ENCODE measurements at regions not wholly inside any gene's neighbourhood (a gene's known extent, or its start where the extent isn't known, plus 50 kb on each side); places are given as distances from the start of the nearest gene placed in this dataset.

DNA sequence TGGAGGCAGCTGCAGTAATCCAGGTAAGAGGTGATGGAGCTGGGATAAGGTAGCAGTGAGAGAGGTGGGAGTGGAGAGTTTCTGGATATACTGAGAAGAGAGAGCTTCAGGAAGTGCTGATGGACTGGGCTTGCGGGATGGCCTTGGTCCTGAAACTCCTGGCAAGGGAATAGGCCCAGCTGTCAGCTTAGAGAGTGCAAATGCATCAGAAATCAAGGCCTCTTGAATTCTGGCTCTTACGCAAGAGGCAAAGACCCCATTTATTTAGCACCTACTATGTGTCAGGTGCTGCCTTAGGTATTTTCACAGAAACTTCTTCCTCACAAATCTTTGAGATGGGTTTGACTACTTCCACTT, 227.2 kb upstream of the MAP3K1 start:
- 100% methylated on average over 1 of the region's 2 CpGs for WGBS (ENCODE audit: insufficient coverage)
- Histone ChIP-seq H3K27me3 (ENCODE audit: control insufficient read depth, insufficient read depth, low read length) (no peaks in the 10 kb centered on the region), H3K27ac (ENCODE audit: low read depth, low read length) (no peak overlapping the region), H3K9me3 (ENCODE audit: control insufficient read depth, insufficient read depth, low read length) (peaks cover 3% of the 10 kb centered on the region), H3K4me1 (ENCODE audit: control insufficient read depth, insufficient read depth, low read length) (peaks cover 22% of the 10 kb centered on the region), H3K4me3 (ENCODE audit: low read depth, low read length) (no peak overlapping the region), H3K36me3 (ENCODE audit: control insufficient read depth, insufficient read depth, low read length) (no peaks in the 10 kb centered on the region)
- no peak for DNase-seq (ENCODE audit: low read depth in 4 of 6, low spot score in 6 of 6)

DNA sequence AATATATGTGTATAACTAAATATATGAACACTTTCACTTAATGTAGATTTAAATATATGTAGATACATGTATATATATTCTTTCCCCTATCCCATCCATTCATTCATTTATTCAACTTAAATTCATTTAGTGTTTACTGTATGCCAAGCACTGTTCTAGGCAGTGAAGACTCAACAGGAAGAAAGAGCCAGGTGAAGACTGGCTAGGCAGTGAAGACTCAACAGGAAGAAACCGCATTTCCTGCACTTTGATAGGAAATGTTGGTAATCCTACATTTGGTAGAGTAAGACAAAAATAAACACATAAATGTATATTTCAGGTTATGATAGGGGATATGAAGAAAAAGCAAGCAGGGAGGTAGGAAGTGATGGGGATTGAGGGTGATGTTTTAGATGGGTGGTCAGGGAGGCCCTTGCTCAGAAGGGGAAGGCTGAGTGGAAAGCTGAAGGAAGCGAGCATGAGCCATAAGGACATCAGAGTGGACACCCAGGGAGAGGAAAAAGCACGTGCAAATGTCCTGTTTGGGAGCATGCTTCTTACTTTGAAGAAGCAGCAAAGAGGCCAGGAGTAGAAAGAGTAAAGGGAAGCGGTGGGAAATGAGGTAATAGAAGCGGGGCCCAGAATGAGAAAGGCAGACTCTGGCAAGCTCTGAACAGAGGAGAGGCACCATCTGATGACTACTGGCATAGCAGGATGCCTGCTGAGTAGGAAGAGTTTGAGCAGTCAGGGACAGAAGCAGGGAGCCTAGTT, 227.8 kb upstream of the MAP3K1 start:
- H3K27me3 ChIP-seq (ENCODE audit: control insufficient read depth, insufficient read depth, low read length) = no peaks in the 10 kb centered on the region
- H3K27ac ChIP-seq (ENCODE audit: low read depth, low read length) = no peak overlapping the region
- H3K9me3 ChIP-seq (ENCODE audit: control insufficient read depth, insufficient read depth, low read length) = peaks cover 3% of the 10 kb centered on the region
- no peaks in the 10 kb centered on the region for H3K36me3 ChIP-seq (ENCODE audit: control insufficient read depth, insufficient read depth, low read length)
- 93% methylated on average over 4 of the region's 5 CpGs for WGBS (ENCODE audit: insufficient coverage)
- peaks cover 22% of the 10 kb centered on the region for H3K4me1 ChIP-seq (ENCODE audit: control insufficient read depth, insufficient read depth, low read length)
- H3K4me3 ChIP-seq (ENCODE audit: low read depth, low read length) = no peak overlapping the region
- no peak for DNase-seq (ENCODE audit: low read depth in 4 of 6, low spot score in 6 of 6)

DNA sequence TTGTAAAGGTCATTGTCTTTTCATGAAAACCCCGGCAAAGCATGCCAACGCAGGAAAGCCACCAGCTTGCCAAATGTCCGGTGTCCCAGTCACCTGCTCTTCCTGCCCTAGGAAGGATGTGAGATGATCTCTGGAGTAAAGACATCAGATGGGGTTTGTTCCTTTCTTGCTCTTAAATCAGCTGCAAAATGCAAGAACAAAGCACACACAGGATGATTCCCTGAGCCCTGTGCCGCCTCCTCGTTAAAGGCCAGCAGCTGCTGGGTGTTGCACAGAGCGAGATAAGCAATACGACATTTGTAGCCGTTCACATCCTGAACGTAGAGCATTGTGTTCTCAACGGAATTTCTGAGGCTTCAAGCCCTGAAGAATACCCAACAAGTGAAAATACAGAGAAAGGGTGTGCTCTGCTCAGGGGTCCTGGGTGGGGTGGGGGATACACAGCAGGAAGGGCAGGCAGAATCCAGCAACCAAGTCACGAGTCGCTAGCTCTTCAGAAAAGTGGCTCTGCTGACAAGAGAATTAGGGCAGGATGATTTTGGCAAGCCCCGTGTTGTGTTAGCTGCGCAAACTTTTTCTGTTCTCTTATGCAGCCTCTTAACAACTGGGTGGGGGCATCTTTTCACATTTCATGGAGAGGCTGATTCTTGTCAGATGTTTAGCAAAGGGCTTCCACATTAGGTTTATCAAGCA, 229.2 kb upstream of the MAP3K1 start:
- H3K9me3 ChIP-seq (ENCODE audit: control insufficient read depth, insufficient read depth, low read length) = peaks cover 3% of the 10 kb centered on the region
- peak in 5 of 6 donors; percentile 17 to 87 (median 47) for DNase-seq (ENCODE audit: low read depth in 4 of 6, low spot score in 6 of 6)
- no peaks in the 10 kb centered on the region for H3K27me3 ChIP-seq (ENCODE audit: control insufficient read depth, insufficient read depth, low read length)
- H3K27ac ChIP-seq (ENCODE audit: low read depth, low read length) = peak overlapping the region; percentile 50
- H3K4me3 ChIP-seq (ENCODE audit: low read depth, low read length) = peak overlapping the region; percentile 0
- WGBS (ENCODE audit: insufficient coverage) = 3% methylated on average over 12 of the region's 14 CpGs
- H3K36me3 ChIP-seq (ENCODE audit: control insufficient read depth, insufficient read depth, low read length) = no peaks in the 10 kb centered on the region
- H3K4me1 ChIP-seq (ENCODE audit: control insufficient read depth, insufficient read depth, low read length) = peaks cover 22% of the 10 kb centered on the region

DNA sequence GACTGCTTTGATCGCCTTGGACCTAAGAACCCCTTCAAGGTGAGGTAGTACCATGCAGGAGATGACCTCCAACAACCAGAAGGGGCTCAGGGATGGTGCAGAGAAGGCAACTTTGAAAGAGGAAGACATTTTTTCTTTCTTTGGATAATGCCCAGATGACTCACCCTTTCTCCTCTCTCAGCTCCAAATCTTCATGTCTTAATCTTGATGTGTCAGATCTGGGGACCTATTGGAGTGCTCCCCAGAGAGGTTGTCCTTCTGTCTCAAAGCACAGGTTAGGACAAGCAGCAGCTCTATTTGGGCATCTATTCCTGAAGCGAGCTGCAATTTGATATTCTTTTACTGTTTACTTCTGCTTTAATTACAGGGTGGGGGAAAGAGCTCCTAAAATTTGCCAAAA, 229.9 kb upstream of the MAP3K1 start:
- Histone ChIP-seq H3K9me3 (ENCODE audit: control insufficient read depth, insufficient read depth, low read length) (peaks cover 3% of the 10 kb centered on the region), H3K4me3 (ENCODE audit: low read depth, low read length) (peak overlapping the region; percentile 0), H3K27ac (ENCODE audit: low read depth, low read length) (peak overlapping the region; percentile 50), H3K27me3 (ENCODE audit: control insufficient read depth, insufficient read depth, low read length) (no peaks in the 10 kb centered on the region), H3K4me1 (ENCODE audit: control insufficient read depth, insufficient read depth, low read length) (peaks cover 22% of the 10 kb centered on the region), H3K36me3 (ENCODE audit: control insufficient read depth, insufficient read depth, low read length) (no peaks in the 10 kb centered on the region)
- 80% methylated on average over 1 of the region's 2 CpGs for WGBS (ENCODE audit: insufficient coverage)
- no peak for DNase-seq (ENCODE audit: low read depth in 4 of 6, low spot score in 6 of 6)

DNA sequence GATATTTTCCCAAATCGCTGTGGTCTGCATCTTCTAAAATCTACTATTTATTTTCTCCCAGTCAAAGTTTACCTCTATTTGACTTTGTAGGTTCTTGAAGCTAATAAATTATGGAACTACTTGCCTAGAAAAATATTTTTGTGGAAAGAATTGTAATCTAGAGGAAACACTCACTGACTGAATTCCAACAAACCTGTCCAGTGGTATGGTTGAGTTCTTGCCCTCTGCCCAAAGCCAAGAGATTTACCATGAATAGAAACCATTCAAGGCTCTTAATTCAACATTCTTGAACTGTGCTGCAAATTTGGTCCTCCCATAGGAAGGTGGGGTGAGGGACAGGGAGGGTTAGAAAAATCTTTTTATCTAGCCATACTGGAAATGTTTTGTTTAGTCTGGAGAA, 233.9 kb upstream of the MAP3K1 start:
- no peak for DNase-seq (ENCODE audit: low read depth in 4 of 6, low spot score in 6 of 6)
- no peak overlapping the region for H3K4me3 ChIP-seq (ENCODE audit: low read depth, low read length)
- H3K9me3 ChIP-seq (ENCODE audit: control insufficient read depth, insufficient read depth, low read length) = peaks cover 3% of the 10 kb centered on the region
- H3K27ac ChIP-seq (ENCODE audit: low read depth, low read length) = no peak overlapping the region
- WGBS (ENCODE audit: insufficient coverage) = no CpG with 5 or more reads among the region's 1 CpG
- no peaks in the 10 kb centered on the region for H3K36me3 ChIP-seq (ENCODE audit: control insufficient read depth, insufficient read depth, low read length)
- no peaks in the 10 kb centered on the region for H3K27me3 ChIP-seq (ENCODE audit: control insufficient read depth, insufficient read depth, low read length)
- peaks cover 7% of the 10 kb centered on the region for H3K4me1 ChIP-seq (ENCODE audit: control insufficient read depth, insufficient read depth, low read length)

DNA sequence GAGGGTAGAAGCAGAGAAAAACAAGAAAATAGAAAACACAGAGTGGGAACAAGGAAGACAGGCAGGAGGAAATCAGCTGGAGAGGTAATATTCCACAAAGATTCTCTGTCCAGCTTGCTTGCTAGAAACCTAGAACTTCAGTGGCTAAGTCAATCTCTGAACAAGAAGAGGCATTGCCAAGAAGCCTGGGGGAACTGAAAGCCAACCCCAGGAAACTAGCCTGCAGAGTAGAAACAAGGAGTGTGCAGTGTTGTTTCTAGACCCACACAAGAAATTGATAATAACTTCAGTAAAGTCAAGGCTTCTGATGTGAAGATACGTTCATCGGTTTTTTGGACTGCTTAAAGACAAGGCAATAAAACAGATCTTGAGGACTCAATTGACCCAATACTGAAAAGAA, 234.5 kb upstream of the MAP3K1 start:
- peaks cover 3% of the 10 kb centered on the region for H3K9me3 ChIP-seq (ENCODE audit: control insufficient read depth, insufficient read depth, low read length)
- no peaks in the 10 kb centered on the region for H3K27me3 ChIP-seq (ENCODE audit: control insufficient read depth, insufficient read depth, low read length)
- WGBS (ENCODE audit: insufficient coverage) = 94% methylated on average over 2 of the region's 2 CpGs
- H3K36me3 ChIP-seq (ENCODE audit: control insufficient read depth, insufficient read depth, low read length) = no peaks in the 10 kb centered on the region
- H3K4me1 ChIP-seq (ENCODE audit: control insufficient read depth, insufficient read depth, low read length) = peaks cover 1% of the 10 kb centered on the region
- no peak for DNase-seq (ENCODE audit: low read depth in 4 of 6, low spot score in 6 of 6)
- H3K4me3 ChIP-seq (ENCODE audit: low read depth, low read length) = no peak overlapping the region
- H3K27ac ChIP-seq (ENCODE audit: low read depth, low read length) = no peak overlapping the region

DNA sequence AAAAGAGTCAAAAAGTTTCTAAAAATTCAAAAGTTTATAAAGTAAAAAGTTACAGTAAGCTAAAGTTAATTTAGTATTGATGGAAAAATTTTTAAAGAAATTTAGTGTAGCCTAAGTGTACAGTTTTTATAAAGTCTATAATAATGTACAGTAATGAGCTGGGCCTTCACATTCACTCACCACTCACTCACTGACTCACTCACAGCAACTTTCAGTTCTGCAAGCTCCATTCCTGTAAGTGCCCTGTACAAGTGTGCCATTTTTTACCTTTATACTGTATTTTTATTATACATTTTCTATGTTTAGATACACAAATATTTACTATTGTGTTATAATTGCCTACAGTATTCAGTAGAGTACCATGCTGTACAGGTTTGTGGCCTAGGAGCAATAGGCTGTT, 239.5 kb upstream of the MAP3K1 start:
- no peaks in the 10 kb centered on the region for H3K4me1 ChIP-seq (ENCODE audit: control insufficient read depth, insufficient read depth, low read length)
- no peaks in the 10 kb centered on the region for H3K9me3 ChIP-seq (ENCODE audit: control insufficient read depth, insufficient read depth, low read length)
- no peaks in the 10 kb centered on the region for H3K36me3 ChIP-seq (ENCODE audit: control insufficient read depth, insufficient read depth, low read length)
- no peak for DNase-seq (ENCODE audit: low read depth in 4 of 6, low spot score in 6 of 6)
- H3K27ac ChIP-seq (ENCODE audit: low read depth, low read length) = no peak overlapping the region
- no peak overlapping the region for H3K4me3 ChIP-seq (ENCODE audit: low read depth, low read length)
- no peaks in the 10 kb centered on the region for H3K27me3 ChIP-seq (ENCODE audit: control insufficient read depth, insufficient read depth, low read length)

DNA sequence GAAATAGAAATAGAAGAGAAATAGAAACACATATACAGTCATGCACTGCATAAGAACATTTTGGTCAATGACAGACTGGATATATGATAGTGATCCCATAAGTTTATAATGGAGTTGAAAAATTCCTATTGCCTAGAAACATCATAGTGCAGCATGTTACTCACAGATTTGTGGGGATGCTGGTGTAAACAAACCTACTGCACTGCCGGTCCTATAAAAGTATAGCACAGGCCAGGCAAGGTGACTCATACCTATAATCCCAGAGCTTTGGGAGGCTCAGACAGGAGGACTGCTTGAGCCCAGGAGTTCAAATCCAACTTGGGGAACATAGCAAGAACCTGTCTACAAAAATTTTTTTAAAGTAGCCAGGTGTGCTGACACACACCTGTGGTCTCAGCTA, 240.6 kb upstream of the MAP3K1 start:
- Histone ChIP-seq H3K27ac (ENCODE audit: low read depth, low read length) (no peak overlapping the region), H3K36me3 (ENCODE audit: control insufficient read depth, insufficient read depth, low read length) (no peaks in the 10 kb centered on the region), H3K27me3 (ENCODE audit: control insufficient read depth, insufficient read depth, low read length) (no peaks in the 10 kb centered on the region), H3K4me1 (ENCODE audit: control insufficient read depth, insufficient read depth, low read length) (no peaks in the 10 kb centered on the region), H3K9me3 (ENCODE audit: control insufficient read depth, insufficient read depth, low read length) (no peaks in the 10 kb centered on the region), H3K4me3 (ENCODE audit: low read depth, low read length) (no peak overlapping the region)
- no peak for DNase-seq (ENCODE audit: low read depth in 4 of 6, low spot score in 6 of 6)
- 100% methylated on average over 1 of the region's 1 CpG for WGBS (ENCODE audit: insufficient coverage)

DNA sequence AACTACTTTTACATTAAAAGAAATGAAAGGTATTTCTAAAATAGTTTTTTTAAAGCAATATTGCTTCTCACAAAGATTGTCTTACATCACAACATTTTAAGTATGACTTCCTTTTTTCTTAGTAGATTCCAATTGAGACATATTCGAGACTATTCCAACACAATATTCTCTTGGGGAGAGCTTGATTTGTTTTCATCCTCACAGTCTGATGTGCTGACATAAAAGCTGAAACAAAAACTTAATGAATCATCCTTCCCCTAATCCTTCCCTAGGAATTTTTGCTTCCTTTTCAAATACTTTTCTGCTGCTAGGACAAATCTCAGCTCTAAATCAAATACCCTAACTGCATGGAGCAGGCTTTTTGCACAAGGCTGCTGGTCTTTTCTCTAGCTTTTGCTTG, 245.8 kb upstream of the MAP3K1 start:
- H3K4me3 ChIP-seq (ENCODE audit: low read depth, low read length) = no peak overlapping the region
- no peak overlapping the region for H3K27ac ChIP-seq (ENCODE audit: low read depth, low read length)
- WGBS (ENCODE audit: insufficient coverage) = 33% methylated on average over 1 of the region's 1 CpG
- H3K9me3 ChIP-seq (ENCODE audit: control insufficient read depth, insufficient read depth, low read length) = no peaks in the 10 kb centered on the region
- H3K36me3 ChIP-seq (ENCODE audit: control insufficient read depth, insufficient read depth, low read length) = no peaks in the 10 kb centered on the region
- DNase-seq (ENCODE audit: low read depth in 4 of 6, low spot score in 6 of 6) = peak in 2 of 6 donors; percentile 11 to 34
- H3K4me1 ChIP-seq (ENCODE audit: control insufficient read depth, insufficient read depth, low read length) = no peaks in the 10 kb centered on the region
- H3K27me3 ChIP-seq (ENCODE audit: control insufficient read depth, insufficient read depth, low read length) = no peaks in the 10 kb centered on the region

DNA sequence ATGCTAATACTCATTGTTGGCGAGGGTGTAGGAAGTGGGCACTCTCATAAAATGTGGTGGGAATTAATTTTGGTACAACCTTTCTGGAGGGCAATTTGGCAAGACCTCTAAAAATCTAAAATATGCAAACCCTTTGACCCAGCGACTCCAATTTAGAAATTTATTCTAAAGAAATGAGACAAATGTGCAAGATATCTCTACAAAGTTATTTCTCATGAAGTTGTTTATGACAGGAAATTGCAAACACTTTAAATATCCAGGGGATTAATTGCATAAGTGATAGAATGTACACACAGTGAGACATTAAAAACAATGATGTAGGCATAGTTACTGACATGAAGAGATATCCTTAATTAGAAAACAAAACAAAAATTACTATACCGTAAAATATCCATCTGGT, 246.3 kb upstream of the MAP3K1 start:
- no peak overlapping the region for H3K27ac ChIP-seq (ENCODE audit: low read depth, low read length)

More for the DNA sequence above, 246.3 kb upstream of the MAP3K1 start:
- no peaks in the 10 kb centered on the region for H3K27me3 ChIP-seq (ENCODE audit: control insufficient read depth, insufficient read depth, low read length)
- no peaks in the 10 kb centered on the region for H3K9me3 ChIP-seq (ENCODE audit: control insufficient read depth, insufficient read depth, low read length)
- WGBS (ENCODE audit: insufficient coverage) = no CpG with 5 or more reads among the region's 3 CpGs
- no peaks in the 10 kb centered on the region for H3K36me3 ChIP-seq (ENCODE audit: control insufficient read depth, insufficient read depth, low read length)
- no peak overlapping the region for H3K4me3 ChIP-seq (ENCODE audit: low read depth, low read length)
- no peaks in the 10 kb centered on the region for H3K4me1 ChIP-seq (ENCODE audit: control insufficient read depth, insufficient read depth, low read length)
- peak in 1 of 6 donors; percentile 6 for DNase-seq (ENCODE audit: low read depth in 4 of 6, low spot score in 6 of 6)

All from spinal cord (tissue), 9 donors.